ENCODE measurements at regions not wholly inside any gene's neighbourhood (a gene's known extent, or its start where the extent isn't known, plus 50 kb on each side); places are given as distances from the start of the nearest gene placed in this dataset.

DNA sequence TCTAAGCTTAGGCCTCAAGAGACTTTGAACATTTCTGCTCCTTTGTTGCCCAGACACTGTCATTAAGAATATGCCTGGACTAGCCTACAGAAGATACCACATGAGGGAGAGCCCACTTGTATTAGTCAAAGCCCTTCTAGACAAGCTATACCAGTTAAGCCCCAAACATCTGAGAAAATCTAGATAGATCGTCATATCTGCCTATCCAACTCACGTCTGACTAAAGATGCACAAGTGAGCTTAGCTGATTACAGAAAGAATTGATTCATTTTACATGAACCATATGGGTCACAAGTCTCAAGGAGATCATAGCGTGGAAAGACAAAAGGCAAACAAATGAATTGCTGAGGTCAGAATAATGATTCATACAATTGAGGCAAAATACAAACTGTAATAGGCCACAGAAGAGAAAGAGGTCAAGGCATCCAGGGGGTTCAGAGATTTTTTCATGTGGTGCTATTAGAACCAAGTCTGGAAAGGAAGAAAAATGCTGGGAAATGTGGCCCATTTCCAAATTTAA, 1155.5 kb upstream of the TENM4 start:
- Histone ChIP-seq H4K91ac (ENCODE audit: low read depth, low read length, poor library complexity) (no peak overlapping the region), H2AK5ac (ENCODE audit: low read depth, low read length) (no peak overlapping the region), H3K4ac (ENCODE audit: low read length) (no peak overlapping the region), H3K9ac (ENCODE audit: low read depth, low read length, poor library complexity) (no peak overlapping the region), H2AFZ (ENCODE audit: low read length) (peak overlapping the region; percentile 47), H3K9me3 (replicated peaks in 1 of 2; ENCODE audit: control insufficient read depth in 2 of 2, insufficient read depth in 1 of 2, low read depth in 1 of 2, low read length in 2 of 2) (no peaks in the 10 kb centered on the region), H2BK120ac (ENCODE audit: low read depth, low read length) (no peak overlapping the region), H3K14ac (ENCODE audit: low read length) (no peak overlapping the region), H2BK15ac (ENCODE audit: low read length) (no peak overlapping the region), H3K4me3 (ENCODE audit: low read length in 2 of 2) (no peak overlapping the region), H3K23ac (ENCODE audit: low read depth, low read length, poor library complexity) (no peak overlapping the region), H2BK5ac (ENCODE audit: low read length) (no peak overlapping the region), H3K36me3 (replicated peaks in 1 of 2; ENCODE audit: control insufficient read depth in 2 of 2, insufficient read depth in 2 of 2, low read length in 2 of 2) (no peaks in the 10 kb centered on the region), H3K27ac (replicated peaks; ENCODE audit: low read length) (no peak overlapping the region), H3K4me1 (ENCODE audit: control insufficient read depth in 2 of 2, insufficient read depth in 1 of 2, low read depth in 1 of 2, low read length in 2 of 2) (peaks cover 1 to 16% of the 10 kb centered on the region in 2 donors), H3K79me1 (ENCODE audit: low read depth, low read length) (no peaks in the 10 kb centered on the region), H3K27me3 (ENCODE audit: control insufficient read depth in 3 of 3, insufficient read depth in 3 of 3, low read depth in 1 of 3, low read length in 3 of 3) (no peaks in the 10 kb centered on the region), H3K18ac (ENCODE audit: low read length) (no peak overlapping the region), H3K4me2 (ENCODE audit: insufficient read depth, low read length, poor library complexity, severe bottlenecking) (no peak overlapping the region), H2BK12ac (ENCODE audit: low read length) (no peak overlapping the region), H4K8ac (ENCODE audit: low read depth, low read length) (no peak overlapping the region)
- DNase-seq (ENCODE audit: low spot score): no peak
- WGBS, 2 donors (ENCODE audit: extremely low coverage in 2 of 2, insufficient read length in 2 of 2, insufficient replicate concordance in 1 of 2): no CpG with 5 or more reads among the region's 3 CpGs

DNA sequence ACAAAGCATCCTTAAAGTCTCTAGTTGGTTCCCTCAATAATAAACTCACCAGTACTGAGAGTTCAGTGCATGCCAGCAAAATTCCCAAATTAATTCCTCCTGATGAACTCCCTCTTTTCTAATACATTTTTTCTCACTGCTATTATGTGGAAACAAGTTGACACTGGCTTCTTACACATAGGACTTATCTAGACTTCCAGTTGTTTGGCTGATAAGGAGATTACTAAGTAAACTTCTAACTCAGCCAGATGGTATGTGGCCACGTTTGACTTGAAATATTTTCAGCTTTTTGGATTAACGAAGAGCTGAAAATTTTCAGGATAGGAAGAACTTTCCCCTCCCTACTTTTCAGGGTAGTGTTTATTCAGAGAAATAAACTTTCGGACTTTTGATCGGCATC, 1154.2 kb upstream of the TENM4 start:
- no peaks in the 10 kb centered on the region for H3K27me3 ChIP-seq (ENCODE audit: control insufficient read depth in 3 of 3, insufficient read depth in 3 of 3, low read depth in 1 of 3, low read length in 3 of 3)
- no peak overlapping the region for H3K14ac ChIP-seq (ENCODE audit: low read length)
- no peaks in the 10 kb centered on the region for H3K79me1 ChIP-seq (ENCODE audit: low read depth, low read length)
- no peaks in the 10 kb centered on the region for H3K9me3 ChIP-seq (replicated peaks in 1 of 2; ENCODE audit: control insufficient read depth in 2 of 2, insufficient read depth in 1 of 2, low read depth in 1 of 2, low read length in 2 of 2)
- no peak for DNase-seq (ENCODE audit: low spot score)
- H3K27ac ChIP-seq (replicated peaks; ENCODE audit: low read length): no peak overlapping the region
- no peak overlapping the region for H3K18ac ChIP-seq (ENCODE audit: low read length)
- no peak overlapping the region for H2BK15ac ChIP-seq (ENCODE audit: low read length)
- no peak overlapping the region for H3K4me2 ChIP-seq (ENCODE audit: insufficient read depth, low read length, poor library complexity, severe bottlenecking)
- no peak overlapping the region for H3K4ac ChIP-seq (ENCODE audit: low read length)
- no peak overlapping the region for H3K23ac ChIP-seq (ENCODE audit: low read depth, low read length, poor library complexity)
- peaks cover 1 to 14% of the 10 kb centered on the region in 2 donors for H3K4me1 ChIP-seq (ENCODE audit: control insufficient read depth in 2 of 2, insufficient read depth in 1 of 2, low read depth in 1 of 2, low read length in 2 of 2)
- H4K91ac ChIP-seq (ENCODE audit: low read depth, low read length, poor library complexity): no peak overlapping the region
- H2BK120ac ChIP-seq (ENCODE audit: low read depth, low read length): no peak overlapping the region
- WGBS, 2 donors (ENCODE audit: extremely low coverage in 2 of 2, insufficient read length in 2 of 2, insufficient replicate concordance in 1 of 2): no CpG with 5 or more reads among the region's 4 CpGs
- no peak overlapping the region for H2BK12ac ChIP-seq (ENCODE audit: low read length)
- no peak overlapping the region for H3K9ac ChIP-seq (ENCODE audit: low read depth, low read length, poor library complexity)
- H3K36me3 ChIP-seq (replicated peaks in 1 of 2; ENCODE audit: control insufficient read depth in 2 of 2, insufficient read depth in 2 of 2, low read length in 2 of 2): no peaks in the 10 kb centered on the region
- H2BK5ac ChIP-seq (ENCODE audit: low read length): no peak overlapping the region
- no peak overlapping the region for H2AFZ ChIP-seq (ENCODE audit: low read length)
- H2AK5ac ChIP-seq (ENCODE audit: low read depth, low read length): no peak overlapping the region
- no peak overlapping the region for H3K4me3 ChIP-seq (ENCODE audit: low read length in 2 of 2)
- no peak overlapping the region for H4K8ac ChIP-seq (ENCODE audit: low read depth, low read length)

- H2BK15ac ChIP-seq (ENCODE audit: low read length): no peak overlapping the region
These were observed 1153.0 kb upstream of the TENM4 start for GRCh38 chr11:80593648-80594374.

GRCh38 chr11:80592546-80592945, 1151.7 kb upstream of the TENM4 start:
- H3K9ac ChIP-seq (ENCODE audit: low read depth, low read length, poor library complexity): no peak overlapping the region
- no peak overlapping the region for H2BK120ac ChIP-seq (ENCODE audit: low read depth, low read length)
- no peak overlapping the region for H3K14ac ChIP-seq (ENCODE audit: low read length)
- H3K36me3 ChIP-seq (replicated peaks in 1 of 2; ENCODE audit: control insufficient read depth in 2 of 2, insufficient read depth in 2 of 2, low read length in 2 of 2): no peaks in the 10 kb centered on the region
- H3K18ac ChIP-seq (ENCODE audit: low read length): no peak overlapping the region
- no peak overlapping the region for H3K4me3 ChIP-seq (ENCODE audit: low read length in 2 of 2)
- H3K79me1 ChIP-seq (ENCODE audit: low read depth, low read length): no peaks in the 10 kb centered on the region
- no peak overlapping the region for H4K8ac ChIP-seq (ENCODE audit: low read depth, low read length)
- H3K4me2 ChIP-seq (ENCODE audit: insufficient read depth, low read length, poor library complexity, severe bottlenecking): no peak overlapping the region
- H2BK15ac ChIP-seq (ENCODE audit: low read length): no peak overlapping the region
- H3K27me3 ChIP-seq (ENCODE audit: control insufficient read depth in 3 of 3, insufficient read depth in 3 of 3, low read depth in 1 of 3, low read length in 3 of 3): no peaks in the 10 kb centered on the region
- H3K23ac ChIP-seq (ENCODE audit: low read depth, low read length, poor library complexity): no peak overlapping the region
- no peak overlapping the region for H4K91ac ChIP-seq (ENCODE audit: low read depth, low read length, poor library complexity)
- no peak overlapping the region for H3K4ac ChIP-seq (ENCODE audit: low read length)
- peaks cover 1 to 14% of the 10 kb centered on the region in 2 donors for H3K4me1 ChIP-seq (ENCODE audit: control insufficient read depth in 2 of 2, insufficient read depth in 1 of 2, low read depth in 1 of 2, low read length in 2 of 2)
- H2BK5ac ChIP-seq (ENCODE audit: low read length): no peak overlapping the region
- H3K27ac ChIP-seq (replicated peaks; ENCODE audit: low read length): no peak overlapping the region
- no CpG with 5 or more reads among the region's 4 CpGs for WGBS, 2 donors (ENCODE audit: extremely low coverage in 2 of 2, insufficient read length in 2 of 2, insufficient replicate concordance in 1 of 2)
- no peak for DNase-seq (ENCODE audit: low spot score)
- peak overlapping the region; percentile 23 for H2AFZ ChIP-seq (ENCODE audit: low read length)
- no peaks in the 10 kb centered on the region for H3K9me3 ChIP-seq (replicated peaks in 1 of 2; ENCODE audit: control insufficient read depth in 2 of 2, insufficient read depth in 1 of 2, low read depth in 1 of 2, low read length in 2 of 2)
- H2BK12ac ChIP-seq (ENCODE audit: low read length): no peak overlapping the region
- no peak overlapping the region for H2AK5ac ChIP-seq (ENCODE audit: low read depth, low read length)

More at GRCh38 chr11:80593648-80594374, 1153.0 kb upstream of the TENM4 start:
- no peak overlapping the region for H3K4me3 ChIP-seq (ENCODE audit: low read length in 2 of 2)
- H2BK120ac ChIP-seq (ENCODE audit: low read depth, low read length): no peak overlapping the region
- no peak overlapping the region for H2AK5ac ChIP-seq (ENCODE audit: low read depth, low read length)
- no peaks in the 10 kb centered on the region for H3K9me3 ChIP-seq (replicated peaks in 1 of 2; ENCODE audit: control insufficient read depth in 2 of 2, insufficient read depth in 1 of 2, low read depth in 1 of 2, low read length in 2 of 2)
- H2BK5ac ChIP-seq (ENCODE audit: low read length): no peak overlapping the region
- peaks cover 1 to 14% of the 10 kb centered on the region in 2 donors for H3K4me1 ChIP-seq (ENCODE audit: control insufficient read depth in 2 of 2, insufficient read depth in 1 of 2, low read depth in 1 of 2, low read length in 2 of 2)
- no CpG with 5 or more reads among the region's 2 CpGs for WGBS, 2 donors (ENCODE audit: extremely low coverage in 2 of 2, insufficient read length in 2 of 2, insufficient replicate concordance in 1 of 2)
- no peak overlapping the region for H4K91ac ChIP-seq (ENCODE audit: low read depth, low read length, poor library complexity)
- no peaks in the 10 kb centered on the region for H3K36me3 ChIP-seq (replicated peaks in 1 of 2; ENCODE audit: control insufficient read depth in 2 of 2, insufficient read depth in 2 of 2, low read length in 2 of 2)
- H3K79me1 ChIP-seq (ENCODE audit: low read depth, low read length): no peaks in the 10 kb centered on the region
- no peak overlapping the region for H2BK12ac ChIP-seq (ENCODE audit: low read length)
- DNase-seq (ENCODE audit: low spot score): no peak
- H3K18ac ChIP-seq (ENCODE audit: low read length): no peak overlapping the region
- H4K8ac ChIP-seq (ENCODE audit: low read depth, low read length): no peak overlapping the region
- H3K4ac ChIP-seq (ENCODE audit: low read length): no peak overlapping the region
- H3K14ac ChIP-seq (ENCODE audit: low read length): no peak overlapping the region
- no peak overlapping the region for H3K23ac ChIP-seq (ENCODE audit: low read depth, low read length, poor library complexity)
- H3K9ac ChIP-seq (ENCODE audit: low read depth, low read length, poor library complexity): no peak overlapping the region
- no peak overlapping the region for H3K4me2 ChIP-seq (ENCODE audit: insufficient read depth, low read length, poor library complexity, severe bottlenecking)
- H3K27me3 ChIP-seq (ENCODE audit: control insufficient read depth in 3 of 3, insufficient read depth in 3 of 3, low read depth in 1 of 3, low read length in 3 of 3): no peaks in the 10 kb centered on the region
- peak overlapping the region; percentile 52 for H2AFZ ChIP-seq (ENCODE audit: low read length)
- no peak overlapping the region for H3K27ac ChIP-seq (replicated peaks; ENCODE audit: low read length)
